Activated CD4-positive, CD25-positive, alpha-beta regulatory T cell treated with anti-CD3 and anti-CD28 coated beads, Interleukin-2, amount 50 U/mL, for 16 hours (primary cell): ENCODE measurements at regions not wholly inside any gene's neighbourhood (a gene's known extent, or its start where the extent isn't known, plus 50 kb on each side); places are given as distances from the start of the nearest gene placed in this dataset.

Experiments
- DNase-seq: peaks from one replicate; pipeline ENCODE4 v3.0.0-alpha.2; 2020; ENCODE audit warnings: low read depth, low spot score

DNA sequence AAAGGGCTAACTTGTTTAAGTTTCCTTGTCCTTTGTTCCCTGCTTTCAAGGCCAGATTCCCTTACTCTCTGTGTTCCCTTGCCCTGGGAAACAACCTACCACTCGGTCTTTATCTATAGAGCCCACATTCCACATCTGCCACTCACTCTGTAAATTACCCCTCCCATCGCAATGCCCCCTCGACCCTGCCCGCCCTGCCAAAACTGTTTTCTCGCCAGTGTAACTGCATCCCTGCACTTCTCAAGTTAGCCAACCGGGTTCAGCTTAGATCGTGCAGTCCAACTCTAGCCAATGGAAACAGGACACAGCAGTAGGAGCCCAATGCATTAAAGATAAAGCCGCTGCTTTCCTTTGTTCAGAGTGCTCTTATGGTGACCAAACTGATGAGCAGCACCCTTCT is 263.6 kb downstream of the TBL1XR1 start:
- DNase-seq: no peak

DNA sequence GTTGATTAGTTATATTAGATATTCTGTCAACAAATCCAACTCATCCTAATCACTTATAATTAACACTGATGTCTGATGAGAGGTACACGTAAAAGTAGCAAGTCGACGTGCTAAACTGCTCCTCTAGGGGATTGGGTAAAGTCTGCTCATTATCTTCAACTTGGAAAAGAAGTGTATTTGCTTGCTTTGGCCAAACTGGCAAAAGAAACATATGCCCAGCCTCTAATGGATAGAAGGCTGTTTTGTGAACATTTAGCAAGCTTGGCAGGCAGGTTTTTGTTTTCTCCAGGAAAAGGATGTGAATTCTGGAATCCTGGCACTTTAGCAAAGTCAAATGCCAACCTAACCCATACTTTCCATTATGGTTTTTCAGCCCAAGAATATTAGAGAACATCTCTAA is 264.8 kb downstream of the TBL1XR1 start:
- no peak for DNase-seq

DNA sequence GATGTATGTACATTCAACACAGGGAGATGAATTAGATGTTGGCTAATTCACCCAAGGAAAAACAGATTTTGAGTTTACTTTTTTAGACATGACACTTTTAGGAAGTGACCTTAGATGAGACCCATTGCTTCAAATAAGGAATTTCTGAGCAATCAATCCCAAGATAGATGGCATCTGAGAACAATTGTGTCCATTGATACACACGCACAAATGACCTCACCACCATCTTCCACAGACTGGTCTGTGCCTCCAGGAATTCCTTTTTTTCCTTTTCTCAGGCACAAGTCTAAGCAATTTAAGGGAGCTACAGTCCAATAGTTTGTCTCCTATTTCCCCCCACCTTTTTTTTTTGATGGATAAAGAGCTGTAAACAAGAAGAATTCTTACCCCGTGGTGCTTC is 265.3 kb downstream of the TBL1XR1 start:
- no peak for DNase-seq

DNA sequence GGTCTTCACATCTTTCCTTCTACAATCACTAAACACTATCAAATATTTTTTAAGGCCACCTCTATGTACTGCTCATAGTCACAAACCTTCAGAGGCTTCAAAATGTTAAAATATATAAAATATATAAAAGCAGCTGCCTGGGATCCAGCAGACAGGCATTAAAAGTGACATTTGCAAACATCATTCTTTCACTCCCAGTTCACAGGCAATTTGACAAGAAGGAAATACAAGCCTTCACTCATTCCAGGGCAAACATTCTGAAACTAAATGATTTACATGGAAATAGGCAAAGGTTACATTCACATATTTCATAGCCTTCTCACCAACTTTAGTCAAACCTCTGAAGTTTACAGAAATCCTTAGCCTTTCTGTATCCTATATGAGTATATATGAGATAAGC is 266.3 kb downstream of the TBL1XR1 start:
- DNase-seq: no peak

DNA sequence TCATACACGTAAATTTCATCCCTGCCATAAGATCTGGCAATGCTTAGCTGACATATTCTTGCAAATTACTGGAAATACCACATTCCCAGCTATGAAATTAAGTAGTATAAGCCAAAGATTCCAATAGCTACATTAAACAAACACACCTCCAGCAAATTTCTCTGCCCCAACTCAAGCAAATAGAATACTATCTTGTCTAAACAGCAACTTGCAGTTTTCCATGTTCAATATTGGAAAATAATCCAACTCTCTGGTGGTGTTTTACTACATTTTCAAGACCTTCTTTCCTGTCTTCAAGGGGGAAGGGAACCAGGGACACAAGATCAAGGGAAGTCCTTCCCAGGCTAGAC is 268.7 kb downstream of the TBL1XR1 start:
- DNase-seq: no peak

DNA sequence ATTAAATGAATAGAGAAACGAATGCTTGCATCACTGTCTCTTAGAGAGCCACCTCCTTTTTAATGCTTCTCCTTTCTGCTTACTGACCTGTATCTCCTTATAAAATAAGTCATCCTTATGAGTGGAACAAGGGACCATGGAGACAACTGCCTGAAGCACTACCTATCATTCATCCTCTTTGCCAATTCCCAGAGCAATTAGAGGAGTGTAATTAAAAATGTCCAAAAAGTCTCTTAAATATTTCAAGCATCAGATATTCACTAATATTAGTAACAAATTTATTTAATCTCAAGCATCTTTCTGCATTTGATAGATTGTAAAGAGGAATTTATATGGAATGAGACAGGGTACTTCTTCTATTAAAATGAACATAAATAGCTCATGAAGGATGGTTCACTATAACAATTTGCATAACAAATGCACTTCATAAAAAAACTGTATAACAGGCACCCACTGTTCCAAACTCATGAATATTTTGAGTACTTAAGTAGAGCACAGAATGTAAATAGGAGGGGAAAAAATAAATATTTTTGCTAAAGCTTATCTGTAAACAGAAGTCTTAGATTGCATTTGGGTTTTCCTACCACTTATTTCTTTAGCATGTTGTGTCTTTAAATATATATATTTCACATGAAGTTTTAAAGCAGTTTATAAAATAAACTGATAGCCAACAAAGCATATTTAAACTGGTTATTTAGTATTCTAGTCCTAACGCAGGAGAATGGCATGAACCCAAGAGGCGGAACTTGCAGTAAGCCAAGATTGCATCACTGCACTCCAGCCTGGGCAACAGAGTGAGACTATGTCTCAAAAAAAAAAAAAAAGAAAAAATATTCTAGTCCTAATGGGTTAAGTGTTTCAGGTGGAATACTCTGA is 269.3 kb downstream of the TBL1XR1 start:
- no peak for DNase-seq

DNA sequence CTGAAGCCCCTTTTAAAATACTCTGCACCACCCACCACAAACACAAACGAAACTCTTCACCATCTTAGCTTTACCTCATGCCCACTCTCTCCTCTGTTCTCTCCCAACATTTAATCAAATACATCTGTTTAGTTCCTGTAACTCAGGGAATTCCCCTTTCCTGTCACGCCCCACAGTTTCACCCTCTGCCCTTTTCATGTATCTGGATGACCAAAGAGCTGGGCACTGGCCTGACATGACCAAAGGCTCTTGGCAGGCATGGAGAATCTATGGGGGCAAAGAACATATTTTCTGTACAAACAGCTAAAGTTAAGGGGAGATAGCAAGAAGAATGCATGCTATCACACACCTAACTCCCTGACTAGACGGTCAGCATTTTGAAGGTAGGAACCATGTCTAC is 270.0 kb downstream of the TBL1XR1 start:
- no peak for DNase-seq

DNA sequence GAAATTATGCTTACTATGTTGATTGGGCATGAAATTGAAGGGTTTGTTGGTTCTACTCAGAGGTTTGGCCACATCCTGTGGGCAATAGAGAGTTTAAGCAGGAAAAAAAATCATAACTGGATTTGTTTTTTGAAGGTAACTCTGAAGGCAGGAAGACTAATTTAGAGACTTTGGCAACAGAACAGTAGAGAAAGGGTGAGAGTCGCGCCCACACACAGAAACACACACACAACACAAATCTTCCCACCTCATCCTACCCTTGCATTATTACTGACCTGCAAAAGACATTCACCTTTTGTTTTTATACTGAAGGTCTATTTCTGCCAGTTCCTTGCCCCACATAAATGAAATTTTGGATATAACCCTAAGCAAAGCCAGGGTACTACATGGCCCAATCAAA is 270.6 kb downstream of the TBL1XR1 start:
- no peak for DNase-seq

DNA sequence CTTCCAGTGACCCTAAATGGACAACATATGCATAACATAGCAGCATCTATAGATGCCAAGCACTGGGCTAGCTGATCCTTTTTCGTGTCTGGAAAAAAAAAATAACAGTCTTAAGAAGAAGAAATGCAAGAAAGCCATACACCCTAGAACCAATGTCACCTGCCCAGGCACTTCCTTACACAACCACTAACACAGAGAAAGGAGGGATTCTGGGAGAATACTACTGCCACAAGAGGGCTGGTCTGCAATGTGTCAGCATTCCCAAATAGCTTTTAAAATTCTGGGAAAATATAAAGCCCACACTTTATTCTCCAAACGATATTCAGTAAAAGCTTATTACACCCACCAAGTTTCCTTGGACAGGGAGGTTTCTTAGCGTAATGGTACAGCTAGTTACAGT is 271.2 kb downstream of the TBL1XR1 start:
- DNase-seq: no peak

DNA sequence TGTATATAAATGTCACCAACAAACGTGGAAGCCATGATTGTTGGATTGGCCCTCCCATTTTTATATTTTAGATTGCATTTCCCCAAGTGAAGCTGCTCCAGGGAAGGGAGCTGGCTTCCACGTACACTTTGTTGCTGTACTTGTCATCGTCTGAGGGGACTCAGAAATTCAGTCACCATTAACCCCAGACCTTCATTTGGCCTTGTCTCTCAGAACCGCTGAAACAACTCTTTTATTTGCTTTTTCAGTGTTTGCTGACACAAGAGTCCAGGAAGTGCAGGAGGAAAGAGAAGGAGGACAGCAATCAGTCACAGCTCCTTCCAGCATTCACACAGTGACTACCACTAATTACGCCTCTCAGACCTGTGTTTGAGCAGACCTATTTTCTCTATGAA is 276.5 kb downstream of the TBL1XR1 start:
- no peak for DNase-seq

DNA sequence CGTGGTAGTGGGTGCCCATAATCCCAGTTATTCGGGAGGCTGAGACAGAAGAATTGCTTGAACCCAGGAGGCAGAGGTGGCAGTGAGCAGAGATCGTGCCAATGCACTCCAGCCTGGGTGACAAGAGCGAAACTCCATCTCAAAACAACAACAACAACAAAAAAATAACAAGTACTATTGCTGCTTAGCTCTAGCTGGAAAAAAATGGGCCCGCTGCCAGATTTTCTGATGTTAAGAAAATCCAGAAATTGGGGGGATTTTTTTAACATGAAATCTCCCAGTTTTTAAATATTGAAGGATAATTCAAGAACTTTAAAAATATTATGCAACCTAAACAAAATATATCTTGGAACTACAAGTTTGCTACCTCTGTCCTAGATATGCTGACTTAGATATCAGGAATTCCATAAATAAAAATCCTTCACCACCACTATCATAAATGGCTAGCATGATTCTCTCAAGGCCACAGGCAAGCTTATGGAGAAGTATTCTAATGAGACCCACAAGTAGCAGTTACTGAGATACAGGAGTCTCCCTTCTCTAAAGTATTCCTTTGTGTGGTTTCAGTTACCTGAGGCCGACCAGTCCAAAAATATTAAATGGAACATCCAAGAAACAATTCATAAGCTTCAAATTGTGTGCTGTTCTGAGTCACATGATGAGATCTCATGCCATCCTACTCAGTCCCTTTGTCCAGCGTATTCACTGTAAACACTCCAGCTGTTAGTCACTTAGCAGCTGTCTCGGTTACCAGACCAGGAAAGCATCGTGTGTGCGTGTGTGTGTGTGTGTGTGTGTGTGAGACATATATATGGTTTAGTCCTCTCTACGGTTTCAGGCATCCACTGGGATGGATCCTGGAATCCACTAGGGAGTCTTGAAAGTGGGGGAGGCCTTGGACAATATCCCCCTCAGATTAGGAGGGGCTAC is 277.2 kb downstream of the TBL1XR1 start:
- no peak for DNase-seq

DNA sequence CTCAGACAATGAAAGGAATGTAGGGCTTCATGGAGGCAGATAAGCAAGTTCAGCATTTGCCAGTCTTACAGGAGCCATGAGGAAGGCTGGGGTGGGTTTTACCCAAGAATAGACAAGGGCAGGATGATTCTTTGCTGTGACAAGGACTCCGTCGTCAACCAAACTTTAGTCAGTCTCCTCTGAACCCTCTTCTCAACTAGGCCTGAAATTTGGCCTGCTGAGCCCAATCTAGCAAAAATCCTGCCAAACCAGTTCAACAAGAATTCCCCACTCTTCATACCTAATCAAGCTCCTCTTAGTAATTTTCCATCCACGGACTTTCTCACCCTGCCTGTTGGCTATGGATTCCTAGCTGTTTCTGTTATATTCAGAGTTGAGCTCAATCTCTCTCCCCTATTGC is 280.5 kb downstream of the TBL1XR1 start:
- DNase-seq: no peak

DNA sequence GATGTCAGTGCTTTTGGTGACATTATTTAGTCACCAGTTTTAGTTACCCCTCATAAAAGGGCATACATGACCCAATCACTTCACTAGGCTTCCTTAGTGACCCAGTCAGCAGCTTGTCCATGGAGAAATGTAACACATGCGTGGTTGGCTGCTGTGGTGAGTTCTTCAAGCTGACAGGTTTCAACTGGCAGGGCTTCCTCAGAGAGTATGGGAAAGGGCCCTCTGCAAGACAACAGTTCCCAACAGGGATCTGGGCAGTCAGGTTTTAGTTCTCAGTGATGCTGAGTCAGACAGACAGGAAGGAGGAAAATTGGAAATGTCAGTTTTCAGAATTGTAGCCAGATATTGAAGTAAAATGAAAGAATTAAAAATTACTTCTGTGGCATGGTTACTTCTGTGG is 282.5 kb downstream of the TBL1XR1 start:
- DNase-seq: no peak

DNA sequence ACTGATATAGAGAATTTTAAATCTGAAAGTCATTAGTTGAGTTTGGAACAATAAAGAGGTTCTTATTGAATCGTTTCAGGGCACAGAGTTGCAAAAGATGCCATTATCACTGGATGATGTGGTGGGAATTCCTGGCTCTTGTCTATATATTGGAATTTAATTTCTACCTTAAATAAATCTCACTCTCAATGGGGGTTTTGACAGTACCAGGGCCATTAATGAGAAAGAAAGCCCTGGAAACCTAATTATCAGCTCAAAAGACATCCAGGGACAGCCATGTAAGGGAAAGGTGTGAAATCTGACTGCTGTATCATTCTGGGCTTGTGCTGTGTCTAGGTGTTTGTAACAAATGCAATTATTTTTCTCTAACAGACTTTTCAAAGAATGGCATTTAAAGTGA is 285.7 kb downstream of the TBL1XR1 start:
- DNase-seq: no peak

DNA sequence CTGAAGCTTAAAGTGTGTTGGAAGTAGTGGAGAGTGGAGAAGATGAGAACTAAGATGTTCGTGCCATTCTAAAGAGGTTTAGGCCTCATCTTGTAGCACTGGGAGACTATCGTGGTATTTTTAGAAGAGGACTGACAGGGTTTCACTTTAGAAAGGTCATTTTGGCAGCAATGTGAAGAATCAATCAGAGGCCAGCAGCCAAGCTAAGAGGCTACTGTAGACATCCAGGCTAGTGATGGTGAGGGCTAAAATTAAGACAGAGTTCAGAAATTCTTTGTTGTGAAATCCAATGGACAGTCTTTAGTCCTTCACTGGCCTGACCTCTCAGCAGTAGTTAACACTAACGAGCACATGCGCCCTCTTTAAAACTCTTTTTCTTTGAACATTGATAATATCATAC is 288.2 kb downstream of the TBL1XR1 start:
- no peak for DNase-seq

DNA sequence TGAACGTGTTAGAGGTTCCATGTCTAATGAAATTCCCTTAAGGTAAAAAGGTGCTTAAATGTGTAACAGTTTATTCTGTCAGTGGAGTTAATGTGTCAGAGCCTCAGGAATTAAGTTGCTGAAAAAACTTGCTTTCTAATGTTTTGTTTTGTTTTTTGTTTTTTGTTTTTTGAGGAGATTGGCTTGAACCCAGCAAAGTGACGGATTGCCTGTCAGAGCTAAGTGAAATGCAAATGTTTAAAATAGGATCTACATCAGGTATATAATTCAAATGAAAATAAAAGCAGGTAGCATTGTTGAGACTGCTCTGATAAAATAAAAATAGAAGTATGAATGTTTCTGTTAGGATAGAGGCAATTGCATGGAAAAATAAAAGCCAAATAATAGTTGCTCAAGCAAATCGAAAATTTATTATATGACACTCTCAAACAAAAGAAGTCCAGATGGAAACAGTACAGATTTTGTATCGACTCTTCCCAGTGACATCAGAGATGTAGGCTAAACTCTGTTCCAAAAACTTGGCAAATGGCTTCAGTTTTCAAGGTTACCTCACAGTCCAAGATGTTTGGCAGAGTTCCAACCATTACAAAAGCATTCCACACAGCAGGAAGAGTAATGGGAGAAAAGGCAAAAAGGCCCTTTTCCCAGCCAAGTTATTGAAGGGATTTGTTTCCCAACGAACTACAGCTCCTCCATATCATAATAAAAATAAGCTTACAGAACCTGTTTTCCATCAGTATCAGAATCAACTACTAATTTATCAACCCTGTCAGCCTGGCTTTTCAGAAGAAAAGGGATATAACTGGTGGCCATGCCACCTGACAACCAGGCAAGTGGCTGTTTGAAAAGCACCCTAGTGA is 291.0 kb downstream of the TBL1XR1 start:
- DNase-seq: no peak

DNA sequence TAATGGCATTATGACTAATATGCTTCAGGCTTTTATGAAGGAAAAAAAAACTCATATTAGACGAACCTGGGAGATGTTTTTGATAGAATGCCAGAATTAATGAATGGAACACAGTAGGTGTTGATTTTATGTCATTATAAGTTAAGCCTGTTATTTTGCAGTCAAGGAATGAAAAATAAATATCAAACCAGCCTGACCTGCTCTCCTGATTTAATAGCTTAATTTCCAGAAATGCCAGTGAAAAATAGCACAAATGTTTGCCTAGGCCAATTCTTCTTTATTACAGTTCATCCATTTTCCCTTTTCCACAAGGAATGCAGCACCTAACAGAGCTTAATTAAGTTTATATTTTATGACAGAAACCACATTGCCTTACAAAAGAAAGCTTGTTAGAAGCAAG is 292.0 kb downstream of the TBL1XR1 start:
- no peak for DNase-seq

DNA sequence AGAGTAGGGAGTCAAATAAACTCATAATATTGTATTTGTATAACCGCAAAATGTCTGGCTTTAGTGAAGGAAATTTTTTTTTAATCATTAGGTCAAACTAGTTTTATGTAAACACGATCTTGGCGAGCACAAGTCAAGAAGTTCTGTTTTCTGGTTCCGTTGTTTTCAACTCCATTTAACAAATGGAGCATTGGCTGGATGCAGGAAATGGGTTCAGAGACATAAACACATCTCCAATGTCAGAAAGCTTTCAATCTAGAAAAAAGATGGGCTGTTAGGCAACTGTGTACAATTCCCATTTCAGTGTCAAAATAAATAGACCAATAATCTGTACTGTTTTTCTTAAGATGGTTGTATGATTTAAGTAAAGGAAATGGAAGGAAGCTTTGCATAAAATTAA is 292.8 kb downstream of the TBL1XR1 start:
- DNase-seq: no peak

DNA sequence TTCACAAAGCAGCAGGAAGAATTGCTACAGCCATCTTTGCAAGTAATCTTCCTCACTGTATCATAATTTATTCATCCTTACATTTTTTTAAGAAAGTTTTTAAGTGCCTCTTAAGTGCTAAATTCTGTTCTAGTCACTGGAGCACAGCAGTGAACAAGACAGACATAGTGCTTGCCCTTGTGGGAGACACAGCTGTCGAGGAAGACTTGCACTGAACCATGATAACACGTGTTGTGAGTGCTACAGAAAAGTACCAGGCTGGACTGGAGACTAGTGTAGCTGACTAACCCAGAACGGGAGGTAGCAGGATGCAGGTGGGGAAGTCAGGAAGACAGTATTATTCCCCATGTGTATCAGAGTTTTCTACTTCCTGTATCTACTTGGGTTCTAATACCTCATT is 300.6 kb downstream of the TBL1XR1 start:
- DNase-seq: no peak

DNA sequence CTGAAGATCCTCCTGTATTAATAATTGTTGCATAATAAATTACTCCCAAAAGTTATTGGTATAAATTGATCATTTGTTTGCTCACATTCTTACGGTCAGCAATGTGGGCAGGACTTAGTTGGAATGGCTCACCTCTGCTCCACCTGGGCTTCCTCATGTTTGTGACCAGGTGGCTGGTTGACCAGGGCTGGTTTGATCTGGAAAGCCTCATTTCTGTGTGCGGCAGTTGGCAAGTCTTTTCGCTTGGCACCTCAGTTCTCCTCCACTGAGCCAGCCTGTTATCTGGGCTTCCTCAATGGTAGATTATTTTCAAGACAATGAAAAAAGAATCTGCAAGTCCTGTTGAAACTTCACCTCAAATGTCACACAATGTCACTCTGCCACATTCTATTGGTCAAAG is 301.1 kb downstream of the TBL1XR1 start:
- DNase-seq: no peak

DNA sequence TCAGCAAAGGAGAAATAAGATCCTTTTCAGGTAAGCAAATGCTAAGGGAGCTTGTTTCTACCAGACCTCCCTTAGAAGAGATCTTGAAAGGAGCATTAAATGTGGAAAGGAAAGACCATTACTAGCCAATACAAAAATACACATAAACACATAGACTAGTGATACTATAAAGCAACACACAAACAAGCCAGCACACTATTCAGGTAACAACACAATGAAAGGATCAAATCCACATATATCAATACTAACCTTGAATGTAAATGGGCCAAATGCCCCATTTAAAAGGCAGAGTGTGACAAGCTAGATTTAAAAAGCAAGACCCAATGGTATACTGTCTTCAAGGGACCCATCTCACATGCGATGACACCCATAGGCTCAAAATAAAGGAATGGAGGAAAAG is 317.6 kb downstream of the TBL1XR1 start:
- DNase-seq: no peak

DNA sequence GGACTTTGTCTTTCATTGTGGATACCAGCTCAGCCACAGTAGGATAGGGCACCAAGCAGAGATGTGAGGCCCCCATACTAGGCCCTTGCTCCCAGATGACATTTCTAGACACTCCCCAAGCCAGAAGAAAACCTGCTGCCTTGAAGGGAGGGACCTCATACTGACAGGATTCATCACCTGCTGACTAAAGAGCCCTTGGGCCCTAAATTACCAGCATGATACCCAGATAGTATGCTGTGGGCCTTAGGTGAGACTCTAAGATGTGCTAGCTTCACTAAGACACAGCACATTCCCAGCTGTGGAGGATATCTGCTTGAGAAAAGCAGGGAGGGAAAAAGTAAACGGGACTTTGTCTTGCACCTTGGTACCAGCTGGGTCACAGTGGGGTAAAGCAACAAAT is 324.0 kb downstream of the TBL1XR1 start:
- no peak for DNase-seq
